ENCODE measurements at regions not wholly inside any gene's neighbourhood (a gene's known extent, or its start where the extent isn't known, plus 50 kb on each side); places are given as distances from the start of the nearest gene placed in this dataset.
A peak's percentile ranks its signal among the peaks of the same experiment; 100 is the strongest.

DNA sequence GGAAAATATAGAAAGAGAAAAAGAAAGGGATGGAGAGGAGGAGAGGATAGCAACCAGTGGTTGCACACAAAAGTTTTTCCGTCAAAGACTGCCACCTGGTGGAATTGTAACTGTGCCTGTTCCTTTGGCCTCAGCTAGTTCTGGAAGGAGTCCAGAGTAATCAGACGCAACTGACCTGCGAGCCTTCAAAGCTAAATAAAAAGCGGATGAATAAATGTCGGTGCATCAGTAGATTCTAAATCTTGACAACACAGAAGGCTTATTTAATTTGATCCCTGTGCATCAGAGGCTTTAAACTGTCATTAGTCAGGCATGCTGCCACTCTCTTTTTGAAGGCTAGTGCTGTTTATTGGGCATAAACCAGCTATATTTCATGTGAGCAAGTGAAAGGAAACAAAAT, 132.9 kb upstream of the ACO1 start:
- Histone ChIP-seq H3K36me3 (replicated peaks; ENCODE audit: low read depth, low read length) (no peaks in the 10 kb centered on the region), H3K27ac (ENCODE audit: low read length) (no peak overlapping the region), H3K9ac (ENCODE audit: low read length) (peak overlapping the region; percentile 14; the same call in 1 of the 2 replicates), H4K20me1 (ENCODE audit: insufficient read depth, low read length) (no peaks in the 10 kb centered on the region), H3K4me2 (ENCODE audit: low read length) (peak overlapping the region; percentile 72), H3K79me2 (ENCODE audit: low read length) (no peaks in the 10 kb centered on the region), H3K27me3 (ENCODE audit: low read depth, low read length) (no peaks in the 10 kb centered on the region), H3K4me3 (ENCODE audit: low read length) (peak overlapping the region; percentile 56), H2AFZ (ENCODE audit: low read depth, low read length) (peak overlapping the region; percentile 85), H3K9me3 (ENCODE audit: insufficient read depth, low read length) (no peaks in the 10 kb centered on the region), H3K4me1 (ENCODE audit: low read length) (no peaks in the 10 kb centered on the region)
- TF ChIP-seq, protein P1, sequence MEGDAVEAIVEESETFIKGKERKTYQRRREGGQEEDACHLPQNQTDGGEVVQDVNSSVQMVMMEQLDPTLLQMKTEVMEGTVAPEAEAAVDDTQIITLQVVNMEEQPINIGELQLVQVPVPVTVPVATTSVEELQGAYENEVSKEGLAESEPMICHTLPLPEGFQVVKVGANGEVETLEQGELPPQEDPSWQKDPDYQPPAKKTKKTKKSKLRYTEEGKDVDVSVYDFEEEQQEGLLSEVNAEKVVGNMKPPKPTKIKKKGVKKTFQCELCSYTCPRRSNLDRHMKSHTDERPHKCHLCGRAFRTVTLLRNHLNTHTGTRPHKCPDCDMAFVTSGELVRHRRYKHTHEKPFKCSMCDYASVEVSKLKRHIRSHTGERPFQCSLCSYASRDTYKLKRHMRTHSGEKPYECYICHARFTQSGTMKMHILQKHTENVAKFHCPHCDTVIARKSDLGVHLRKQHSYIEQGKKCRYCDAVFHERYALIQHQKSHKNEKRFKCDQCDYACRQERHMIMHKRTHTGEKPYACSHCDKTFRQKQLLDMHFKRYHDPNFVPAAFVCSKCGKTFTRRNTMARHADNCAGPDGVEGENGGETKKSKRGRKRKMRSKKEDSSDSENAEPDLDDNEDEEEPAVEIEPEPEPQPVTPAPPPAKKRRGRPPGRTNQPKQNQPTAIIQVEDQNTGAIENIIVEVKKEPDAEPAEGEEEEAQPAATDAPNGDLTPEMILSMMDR (IDR thresholded peaks at IDR 0.05; ENCODE audit: low read depth, low read length): peak; percentile 92
- no peak for TF ChIP-seq EZH2phosphoT487 (IDR thresholded peaks at IDR 0.05; ENCODE audit: low read depth)

DNA sequence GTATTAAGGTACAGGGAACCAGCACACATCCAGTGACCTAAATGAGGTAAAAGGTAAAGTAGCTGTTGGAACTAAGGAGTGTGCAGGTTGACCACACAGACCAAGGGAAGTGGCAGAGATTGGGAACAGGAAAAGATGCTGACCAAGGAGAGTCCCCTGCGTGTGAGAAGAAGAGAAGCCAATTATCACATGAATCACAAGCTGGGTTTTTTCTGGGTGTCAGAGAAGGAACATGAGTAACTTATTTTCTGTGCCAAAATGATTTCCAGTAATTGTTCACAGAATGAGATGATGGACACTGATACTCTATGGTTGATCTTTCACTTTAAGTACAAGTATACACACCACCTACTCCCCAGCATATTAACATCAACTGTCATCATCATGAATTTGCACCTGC, 130.7 kb upstream of the ACO1 start:
- H3K4me3 ChIP-seq (ENCODE audit: low read length): no peak overlapping the region
- H3K27me3 ChIP-seq (ENCODE audit: low read depth, low read length): no peaks in the 10 kb centered on the region
- no peaks in the 10 kb centered on the region for H3K79me2 ChIP-seq (ENCODE audit: low read length)
- H3K9me3 ChIP-seq (ENCODE audit: insufficient read depth, low read length): no peaks in the 10 kb centered on the region
- H3K9ac ChIP-seq (ENCODE audit: low read length): no peak overlapping the region
- H4K20me1 ChIP-seq (ENCODE audit: insufficient read depth, low read length): no peaks in the 10 kb centered on the region
- H3K36me3 ChIP-seq (replicated peaks; ENCODE audit: low read depth, low read length): no peaks in the 10 kb centered on the region
- H2AFZ ChIP-seq (ENCODE audit: low read depth, low read length): no peak overlapping the region
- no peak overlapping the region for H3K4me2 ChIP-seq (ENCODE audit: low read length)
- no peaks in the 10 kb centered on the region for H3K4me1 ChIP-seq (ENCODE audit: low read length)
- H3K27ac ChIP-seq (ENCODE audit: low read length): no peak overlapping the region
- TF ChIP-seq EZH2phosphoT487 (IDR thresholded peaks at IDR 0.05; ENCODE audit: low read depth): no peak
- TF ChIP-seq, protein P1 (IDR thresholded peaks at IDR 0.05; ENCODE audit: low read depth, low read length): no peak

DNA sequence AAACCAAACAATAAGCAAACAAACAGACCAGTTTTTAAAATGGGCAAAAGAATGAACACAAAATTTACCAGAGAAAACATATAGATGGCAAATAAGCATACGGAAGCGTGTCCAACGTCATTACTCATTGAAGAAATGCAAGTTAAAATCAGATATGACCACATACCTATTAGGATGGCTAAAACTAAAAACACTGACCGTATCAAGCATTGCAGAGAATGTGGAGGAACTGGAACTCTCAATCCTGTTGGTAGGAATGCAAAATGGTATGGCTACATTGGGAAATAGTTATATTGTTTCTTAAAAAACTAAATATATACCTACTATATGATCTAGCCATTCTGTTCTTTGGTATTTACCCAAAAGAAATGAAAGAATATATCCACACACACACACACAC, 129.4 kb upstream of the ACO1 start:
- Histone ChIP-seq H3K27ac (ENCODE audit: low read length) (no peak overlapping the region), H3K9me3 (ENCODE audit: insufficient read depth, low read length) (no peaks in the 10 kb centered on the region), H3K79me2 (ENCODE audit: low read length) (no peaks in the 10 kb centered on the region), H3K4me1 (ENCODE audit: low read length) (no peaks in the 10 kb centered on the region), H3K9ac (ENCODE audit: low read length) (no peak overlapping the region), H3K27me3 (ENCODE audit: low read depth, low read length) (no peaks in the 10 kb centered on the region), H4K20me1 (ENCODE audit: insufficient read depth, low read length) (no peaks in the 10 kb centered on the region), H2AFZ (ENCODE audit: low read depth, low read length) (no peak overlapping the region), H3K4me3 (ENCODE audit: low read length) (no peak overlapping the region), H3K36me3 (replicated peaks; ENCODE audit: low read depth, low read length) (no peaks in the 10 kb centered on the region), H3K4me2 (ENCODE audit: low read length) (no peak overlapping the region)
- no peak for TF ChIP-seq EZH2phosphoT487 (IDR thresholded peaks at IDR 0.05; ENCODE audit: low read depth)
- TF ChIP-seq, protein P1 (IDR thresholded peaks at IDR 0.05; ENCODE audit: low read depth, low read length): no peak

DNA sequence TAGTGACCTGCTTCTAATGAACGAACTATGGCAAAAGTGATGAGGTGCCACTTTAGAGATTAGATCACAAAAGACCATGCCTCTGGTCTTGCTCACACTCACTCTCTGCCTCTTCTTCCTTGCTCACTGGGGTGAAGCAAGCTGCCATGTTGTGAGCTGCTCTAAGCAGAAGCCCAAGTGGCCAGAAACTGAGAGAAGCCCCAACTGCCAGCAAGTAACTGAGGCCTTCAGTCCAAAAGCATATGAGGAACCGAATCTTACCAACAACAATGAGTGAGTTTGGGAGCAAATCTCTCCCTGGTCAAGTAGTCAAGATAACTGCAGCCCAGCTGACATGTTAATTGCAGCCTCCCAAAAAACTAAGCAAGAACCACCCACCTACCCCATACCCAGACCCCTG, 126.0 kb upstream of the ACO1 start:
- H4K20me1 ChIP-seq (ENCODE audit: insufficient read depth, low read length): no peaks in the 10 kb centered on the region
- H3K36me3 ChIP-seq (replicated peaks; ENCODE audit: low read depth, low read length): no peaks in the 10 kb centered on the region
- H2AFZ ChIP-seq (ENCODE audit: low read depth, low read length): no peak overlapping the region
- H3K27ac ChIP-seq (ENCODE audit: low read length): no peak overlapping the region
- no peak for TF ChIP-seq EZH2phosphoT487 (IDR thresholded peaks at IDR 0.05; ENCODE audit: low read depth)
- TF ChIP-seq, protein P1 (IDR thresholded peaks at IDR 0.05; ENCODE audit: low read depth, low read length): no peak
- no peak overlapping the region for H3K4me3 ChIP-seq (ENCODE audit: low read length)
- H3K4me2 ChIP-seq (ENCODE audit: low read length): no peak overlapping the region
- no peak overlapping the region for H3K9ac ChIP-seq (ENCODE audit: low read length)
- no peaks in the 10 kb centered on the region for H3K27me3 ChIP-seq (ENCODE audit: low read depth, low read length)
- H3K4me1 ChIP-seq (ENCODE audit: low read length): no peaks in the 10 kb centered on the region
- H3K79me2 ChIP-seq (ENCODE audit: low read length): no peaks in the 10 kb centered on the region
- no peaks in the 10 kb centered on the region for H3K9me3 ChIP-seq (ENCODE audit: insufficient read depth, low read length)
